ENCODE measurements at regions not wholly inside any gene's neighbourhood (a gene's known extent, or its start where the extent isn't known, plus 50 kb on each side); places are given as distances from the start of the nearest gene placed in this dataset.

- H3K4me1 ChIP-seq (ENCODE audit: insufficient read depth, low read length): no peaks in the 10 kb centered on the region
- no peak overlapping the region for H3K4me2 ChIP-seq (ENCODE audit: insufficient read depth, low read length)
- H3K4me3 ChIP-seq (ENCODE audit: insufficient read depth, low read length): no peak overlapping the region
- no peak overlapping the region for H2AFZ ChIP-seq (ENCODE audit: low read length)
- no peaks in the 10 kb centered on the region for H3K9me3 ChIP-seq (ENCODE audit: low read depth, low read length)
- H3K79me2 ChIP-seq (ENCODE audit: insufficient read depth, low read length): no peaks in the 10 kb centered on the region
- TF ChIP-seq, protein P1, sequence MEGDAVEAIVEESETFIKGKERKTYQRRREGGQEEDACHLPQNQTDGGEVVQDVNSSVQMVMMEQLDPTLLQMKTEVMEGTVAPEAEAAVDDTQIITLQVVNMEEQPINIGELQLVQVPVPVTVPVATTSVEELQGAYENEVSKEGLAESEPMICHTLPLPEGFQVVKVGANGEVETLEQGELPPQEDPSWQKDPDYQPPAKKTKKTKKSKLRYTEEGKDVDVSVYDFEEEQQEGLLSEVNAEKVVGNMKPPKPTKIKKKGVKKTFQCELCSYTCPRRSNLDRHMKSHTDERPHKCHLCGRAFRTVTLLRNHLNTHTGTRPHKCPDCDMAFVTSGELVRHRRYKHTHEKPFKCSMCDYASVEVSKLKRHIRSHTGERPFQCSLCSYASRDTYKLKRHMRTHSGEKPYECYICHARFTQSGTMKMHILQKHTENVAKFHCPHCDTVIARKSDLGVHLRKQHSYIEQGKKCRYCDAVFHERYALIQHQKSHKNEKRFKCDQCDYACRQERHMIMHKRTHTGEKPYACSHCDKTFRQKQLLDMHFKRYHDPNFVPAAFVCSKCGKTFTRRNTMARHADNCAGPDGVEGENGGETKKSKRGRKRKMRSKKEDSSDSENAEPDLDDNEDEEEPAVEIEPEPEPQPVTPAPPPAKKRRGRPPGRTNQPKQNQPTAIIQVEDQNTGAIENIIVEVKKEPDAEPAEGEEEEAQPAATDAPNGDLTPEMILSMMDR (IDR thresholded peaks at IDR 0.05; ENCODE audit: extremely low read depth, low read depth, low read length): no peak
- H3K27ac ChIP-seq (ENCODE audit: low read depth, low read length): no peak overlapping the region
- no peaks in the 10 kb centered on the region for H3K36me3 ChIP-seq (ENCODE audit: insufficient read depth, low read length)
- H3K27me3 ChIP-seq (ENCODE audit: insufficient read depth, low read length): no peaks in the 10 kb centered on the region
- no peaks in the 10 kb centered on the region for H4K20me1 ChIP-seq (ENCODE audit: insufficient read depth, low read length)
- DNase-seq (ENCODE audit: insufficient read length, low spot score, missing footprints): no peak
These were observed 385.3 kb downstream of the ETV1 start for GRCh38 chr7:13604178-13604577.

DNA sequence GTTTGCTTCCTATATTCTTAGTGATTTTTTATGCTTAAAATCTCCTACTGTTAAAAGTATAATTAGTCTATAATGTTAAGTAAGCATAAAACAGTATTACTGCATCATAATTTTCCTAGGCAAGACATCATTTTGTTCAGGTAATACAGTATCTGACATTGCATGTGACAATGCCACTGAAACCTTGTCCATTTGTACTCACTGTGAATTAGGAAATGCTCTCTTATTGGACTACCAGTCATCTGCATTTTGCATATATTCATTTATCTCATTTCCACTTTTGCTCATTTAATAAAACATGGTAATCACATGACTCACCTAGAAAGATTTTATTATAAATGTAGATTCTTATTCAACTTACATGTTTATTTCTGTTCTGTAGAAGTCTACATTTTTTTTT lies 379.1 kb downstream of the ETV1 start:
- no peak overlapping the region for H3K27ac ChIP-seq (ENCODE audit: low read depth, low read length)
- no peaks in the 10 kb centered on the region for H3K79me2 ChIP-seq (ENCODE audit: insufficient read depth, low read length)
- no peaks in the 10 kb centered on the region for H4K20me1 ChIP-seq (ENCODE audit: insufficient read depth, low read length)
- H2AFZ ChIP-seq (ENCODE audit: low read length): no peak overlapping the region
- TF ChIP-seq, protein P1 (IDR thresholded peaks at IDR 0.05; ENCODE audit: extremely low read depth, low read depth, low read length): no peak
- H3K9me3 ChIP-seq (ENCODE audit: low read depth, low read length): no peaks in the 10 kb centered on the region
- no peaks in the 10 kb centered on the region for H3K36me3 ChIP-seq (ENCODE audit: insufficient read depth, low read length)
- H3K4me1 ChIP-seq (ENCODE audit: insufficient read depth, low read length): no peaks in the 10 kb centered on the region
- DNase-seq (ENCODE audit: insufficient read length, low spot score, missing footprints): no peak
- H3K4me2 ChIP-seq (ENCODE audit: insufficient read depth, low read length): no peak overlapping the region
- no peak overlapping the region for H3K4me3 ChIP-seq (ENCODE audit: insufficient read depth, low read length)
- no peaks in the 10 kb centered on the region for H3K27me3 ChIP-seq (ENCODE audit: insufficient read depth, low read length)

- H3K36me3 ChIP-seq (ENCODE audit: insufficient read depth, low read length): no peaks in the 10 kb centered on the region
- no peak overlapping the region for H3K27ac ChIP-seq (ENCODE audit: low read depth, low read length)
- H3K4me2 ChIP-seq (ENCODE audit: insufficient read depth, low read length): no peak overlapping the region
- H2AFZ ChIP-seq (ENCODE audit: low read length): no peak overlapping the region
- H3K4me3 ChIP-seq (ENCODE audit: insufficient read depth, low read length): no peak overlapping the region
- no peaks in the 10 kb centered on the region for H3K27me3 ChIP-seq (ENCODE audit: insufficient read depth, low read length)
- DNase-seq (ENCODE audit: insufficient read length, low spot score, missing footprints): no peak
- H3K79me2 ChIP-seq (ENCODE audit: insufficient read depth, low read length): no peaks in the 10 kb centered on the region
- H3K4me1 ChIP-seq (ENCODE audit: insufficient read depth, low read length): no peaks in the 10 kb centered on the region
- no peaks in the 10 kb centered on the region for H3K9me3 ChIP-seq (ENCODE audit: low read depth, low read length)
- TF ChIP-seq, protein P1 (IDR thresholded peaks at IDR 0.05; ENCODE audit: extremely low read depth, low read depth, low read length): no peak
- no peaks in the 10 kb centered on the region for H4K20me1 ChIP-seq (ENCODE audit: insufficient read depth, low read length)
These were observed 373.8 kb downstream of the ETV1 start for GRCh38 chr7:13615679-13616078.

DNA sequence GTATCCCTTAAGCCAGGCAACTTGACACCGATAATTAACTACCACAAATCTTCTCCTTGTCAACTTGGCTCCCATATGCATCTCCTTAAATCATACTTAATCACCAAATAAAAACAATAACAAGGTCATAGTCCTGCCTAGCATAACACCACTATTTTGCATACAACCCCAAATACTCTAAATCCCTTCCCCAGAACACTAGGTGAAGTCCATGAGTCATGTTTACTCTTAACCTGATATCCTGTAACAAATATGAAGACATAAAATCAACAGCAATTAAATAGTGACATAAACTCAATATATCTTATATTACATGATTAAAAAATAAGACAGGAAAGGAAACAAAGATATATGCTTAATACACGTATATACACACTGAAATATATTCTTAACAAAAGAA lies 362.0 kb downstream of the ETV1 start:
- no peaks in the 10 kb centered on the region for H3K9me3 ChIP-seq (ENCODE audit: low read depth, low read length)

More for the DNA sequence above, 362.0 kb downstream of the ETV1 start:
- Histone ChIP-seq H3K79me2 (ENCODE audit: insufficient read depth, low read length) (no peaks in the 10 kb centered on the region), H2AFZ (ENCODE audit: low read length) (no peak overlapping the region), H3K4me3 (ENCODE audit: insufficient read depth, low read length) (no peak overlapping the region), H3K36me3 (ENCODE audit: insufficient read depth, low read length) (no peaks in the 10 kb centered on the region), H3K27ac (ENCODE audit: low read depth, low read length) (no peak overlapping the region), H4K20me1 (ENCODE audit: insufficient read depth, low read length) (no peaks in the 10 kb centered on the region), H3K27me3 (ENCODE audit: insufficient read depth, low read length) (no peaks in the 10 kb centered on the region), H3K4me2 (ENCODE audit: insufficient read depth, low read length) (no peak overlapping the region), H3K4me1 (ENCODE audit: insufficient read depth, low read length) (no peaks in the 10 kb centered on the region)
- no peak for DNase-seq (ENCODE audit: insufficient read length, low spot score, missing footprints)
- TF ChIP-seq, protein P1 (IDR thresholded peaks at IDR 0.05; ENCODE audit: extremely low read depth, low read depth, low read length): no peak
